ENCODE measurements at regions not wholly inside any gene's neighbourhood (a gene's known extent, or its start where the extent isn't known, plus 50 kb on each side); places are given as distances from the start of the nearest gene placed in this dataset.

DNA sequence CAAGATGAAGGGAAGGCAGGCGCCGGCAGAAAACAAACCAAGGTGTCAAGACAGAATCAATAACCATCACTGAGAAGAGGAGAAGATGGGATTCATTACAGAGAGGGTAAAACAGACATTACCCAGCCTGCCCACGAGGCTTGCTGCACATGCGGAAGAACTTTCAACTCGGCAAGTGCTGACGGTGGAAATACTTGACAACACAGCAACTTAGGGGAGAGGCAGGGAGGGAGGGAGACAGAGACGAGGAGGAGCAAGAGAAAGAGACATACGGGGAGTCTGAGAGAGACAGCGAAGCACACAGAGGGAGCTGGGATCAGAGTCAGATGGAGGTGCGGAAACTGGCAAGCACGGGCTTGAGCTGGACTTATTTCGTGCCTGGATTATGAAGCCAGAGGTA, 129.3 kb upstream of the NECTIN1 start:
- TF ChIP-seq MXI1 (IDR thresholded peaks at IDR 0.05; ENCODE audit: borderline replicate concordance, low read depth, low read length) (no peak), FOS (IDR thresholded peaks at IDR 0.05; ENCODE audit: low read depth, low read length) (no peak)
- no peak overlapping the region for H3K4ac ChIP-seq (ENCODE audit: low read depth, low read length)
- no TSS peak for BruUV-seq (replicated peaks)
- DNase-seq, result no peak
- no peaks in the 10 kb centered on the region for H3K4me1 ChIP-seq (ENCODE audit: control insufficient read depth, insufficient read depth, low read length)
- H2BK15ac ChIP-seq (ENCODE audit: low read depth, low read length), result no peak overlapping the region
- H2AK5ac ChIP-seq (ENCODE audit: low read depth, low read length), result no peak overlapping the region
- in situ Hi-C loops (cut with MboI; ENCODE audit: low sequenced_read_pairs), result no loop called here
- H3K27ac ChIP-seq (ENCODE audit: insufficient read depth, low read length), result no peak overlapping the region
- ChIA-PET POLR2A (ENCODE audit: unreplicated experiment) (no interaction called here), CTCF (no interaction called here)
- no peaks in the 10 kb centered on the region for H3K9me1 ChIP-seq (ENCODE audit: insufficient read depth, low read length)
- intact Hi-C loops (cut with micrococcal nuclease), result no loop called here
- 19% methylated on average over 7 of the region's 12 CpGs; no CpG with 5 or more reads in 1 of the 2 experiments for WGBS, 2 experiments (ENCODE audit: extremely low coverage in 2 of 2, insufficient read length in 1 of 2)
- no peak overlapping the region for H2BK120ac ChIP-seq (ENCODE audit: low read depth, low read length)
- no peaks in the 10 kb centered on the region for H3K36me3 ChIP-seq (ENCODE audit: control insufficient read depth, insufficient read depth, low read length)
- H3K23ac ChIP-seq (ENCODE audit: low read depth, low read length), result no peak overlapping the region
- dilution Hi-C loops (cut with HindIII; ENCODE audit: low sequenced_read_pairs, unreplicated experiment), result no loop called here
- no peak overlapping the region for H2BK20ac ChIP-seq (ENCODE audit: low read depth, low read length)
- no peaks in the 10 kb centered on the region for H4K20me1 ChIP-seq (ENCODE audit: insufficient read depth, low read length)
- no peaks in the 10 kb centered on the region for H3K79me1 ChIP-seq (ENCODE audit: low read depth in 1 of 2, low read length in 2 of 2)
- no peak overlapping the region for H2AK9ac ChIP-seq (replicated peaks; ENCODE audit: low read depth, low read length, poor library complexity)
- no peak overlapping the region for H3K4me3 ChIP-seq (ENCODE audit: insufficient read depth, low read depth, low read length)
- no peak overlapping the region for H3K9ac ChIP-seq (ENCODE audit: low read depth, low read length)
- H3K56ac ChIP-seq (ENCODE audit: extremely low read depth, insufficient read depth, low read length), result no peak overlapping the region
- H4K91ac ChIP-seq (ENCODE audit: insufficient read depth, low read depth, low read length), result no peak overlapping the region
- H3K18ac ChIP-seq (ENCODE audit: low read depth, low read length), result no peak overlapping the region
- no peak overlapping the region for H3K14ac ChIP-seq (replicated peaks; ENCODE audit: low read depth, low read length)
- H2AFZ ChIP-seq (replicated peaks; ENCODE audit: low read length, poor library complexity), result peak overlapping the region; percentile 47
- no peak overlapping the region for H3K4me2 ChIP-seq (ENCODE audit: low read depth, low read length)
- no peak overlapping the region for H2BK5ac ChIP-seq (ENCODE audit: low read depth, low read length, poor library complexity, severe bottlenecking)
- ATAC-seq (ENCODE audit: low read depth), result no peak
- no peak overlapping the region for H4K8ac ChIP-seq (ENCODE audit: low read depth in 2 of 2, low read length in 2 of 2)
- no peak overlapping the region for H4K5ac ChIP-seq (ENCODE audit: low read depth, low read length)
- H3K9me3 ChIP-seq (ENCODE audit: control insufficient read depth, insufficient read depth, low read length), result no peaks in the 10 kb centered on the region
- peaks cover 30% of the 10 kb centered on the region; the same call in 1 of the 2 replicates for H3K27me3 ChIP-seq (ENCODE audit: control insufficient read depth, insufficient read depth, low read length)

All from IMR-90 (cell line).